SKM-1 (cell line): ENCODE measurements at regions not wholly inside any gene's neighbourhood (a gene's known extent, or its start where the extent isn't known, plus 50 kb on each side); places are given as distances from the start of the nearest gene placed in this dataset.

Experiments used
- DNase-seq: peaks from one replicate; lab custom pipeline; 2025; ENCODE audit not compliant: unreplicated experiment; lab: John Stamatoyannopoulos, UW

DNA sequence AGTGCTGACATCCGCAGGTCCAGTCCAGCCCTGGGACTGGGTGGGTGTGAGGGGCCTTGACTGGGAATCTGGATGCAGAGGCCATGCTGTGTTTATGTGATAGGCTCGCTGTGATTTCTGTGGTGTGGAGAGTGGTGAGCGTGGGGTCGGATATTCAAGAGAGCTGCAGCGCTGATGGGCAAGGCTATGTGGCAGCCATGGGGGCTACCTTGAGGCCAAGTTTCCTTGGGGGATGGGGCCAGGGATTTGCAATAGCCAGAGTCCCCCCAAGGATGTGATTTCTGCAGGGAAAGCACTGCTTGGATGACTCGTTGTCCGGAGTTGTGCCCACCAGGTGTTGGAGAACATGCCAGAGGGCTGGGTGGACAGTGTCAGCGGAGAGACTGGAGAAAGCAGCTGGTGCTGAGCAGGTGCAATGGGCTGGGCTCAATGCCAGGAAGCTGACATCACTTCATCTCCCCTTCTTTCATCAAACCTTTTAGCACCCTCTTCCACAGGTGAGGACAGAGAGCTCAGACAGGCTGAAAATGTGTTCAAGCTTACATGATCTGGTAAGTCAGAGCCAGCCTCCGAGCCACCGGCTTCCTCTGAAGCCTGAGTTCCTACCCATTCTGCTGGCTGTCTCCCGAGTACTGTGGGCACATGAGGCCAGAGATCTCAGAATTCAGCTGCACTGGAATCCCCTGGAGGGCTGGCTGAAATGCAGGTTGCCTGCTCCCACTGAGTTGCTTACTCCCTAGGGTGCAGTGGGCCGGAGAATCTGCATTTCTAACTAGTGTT lies 132.9 kb downstream of the RHOU start:
- no peak for DNase-seq

DNA sequence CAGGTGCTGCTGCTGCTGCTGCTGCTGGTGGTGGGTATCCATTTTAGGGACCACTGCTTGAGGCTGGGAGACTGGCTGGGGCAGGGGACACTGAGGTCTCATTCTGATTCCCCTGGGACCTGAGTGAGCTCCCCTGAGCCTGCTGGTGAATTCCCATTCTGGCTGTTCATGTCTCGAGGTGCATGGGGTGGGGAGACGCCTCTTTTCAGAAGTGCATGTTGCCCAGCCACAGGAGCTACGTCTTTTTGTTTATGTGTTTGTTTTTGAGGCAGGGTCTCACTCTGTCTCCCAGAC lies 133.4 kb downstream of the RHOU start:
- no peak for DNase-seq

DNA sequence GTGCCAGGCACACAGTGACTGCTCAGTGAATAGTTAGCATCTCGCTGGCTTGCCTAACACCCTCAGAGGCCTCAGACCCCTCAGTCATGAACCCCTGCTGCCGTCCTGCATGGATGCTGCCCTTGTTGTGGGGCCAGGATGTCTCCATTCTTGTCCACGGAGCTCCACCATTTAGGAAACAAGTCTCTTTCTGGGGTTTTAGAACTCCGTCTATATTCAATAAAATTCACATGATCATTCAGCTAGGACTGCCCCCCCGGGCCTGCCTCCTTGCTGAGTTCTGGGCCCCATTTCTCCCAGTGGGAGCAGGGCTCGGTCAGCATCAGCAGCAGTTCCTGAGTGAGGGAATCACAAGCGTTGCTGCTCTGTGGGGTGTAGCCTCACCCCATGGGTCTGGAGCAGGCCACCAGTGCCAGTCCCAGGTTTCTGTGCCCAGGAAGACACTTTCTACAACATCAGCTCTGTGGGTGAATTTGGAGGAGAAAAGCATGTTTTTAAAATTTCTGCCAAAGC lies 134.1 kb downstream of the RHOU start:
- no peak for DNase-seq

DNA sequence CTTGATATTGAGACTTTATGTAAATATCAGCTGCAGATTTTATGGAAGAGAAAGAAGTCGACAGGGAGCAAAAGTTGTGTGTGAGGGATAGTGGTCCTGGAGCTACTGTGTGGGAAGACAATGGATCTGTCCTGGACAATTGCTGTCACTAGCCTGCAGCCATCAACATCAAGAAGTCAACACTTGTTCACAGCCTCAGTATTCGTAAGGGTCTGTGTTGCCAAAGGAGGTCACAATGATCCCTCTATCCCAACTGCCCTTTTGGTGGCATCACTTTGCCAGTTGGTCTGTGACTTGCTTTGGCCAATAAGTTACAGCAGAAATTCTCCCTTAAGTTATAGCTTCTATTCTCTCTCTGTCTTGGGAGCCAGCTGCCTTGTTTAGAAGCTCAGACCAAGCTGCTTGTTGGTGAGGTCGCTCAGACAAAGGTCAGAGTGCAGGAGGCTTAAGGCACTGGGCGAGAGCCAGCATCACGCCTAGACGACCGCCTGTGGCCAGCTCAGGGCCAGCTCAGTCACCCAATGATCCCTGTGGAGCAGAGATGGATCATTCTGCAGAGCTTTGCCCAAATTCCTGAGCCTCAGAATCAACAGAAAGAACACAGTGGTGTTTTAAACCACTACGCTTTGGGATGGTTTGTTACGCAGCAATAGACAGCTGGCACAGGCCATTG lies 134.9 kb downstream of the RHOU start:
- no peak for DNase-seq

DNA sequence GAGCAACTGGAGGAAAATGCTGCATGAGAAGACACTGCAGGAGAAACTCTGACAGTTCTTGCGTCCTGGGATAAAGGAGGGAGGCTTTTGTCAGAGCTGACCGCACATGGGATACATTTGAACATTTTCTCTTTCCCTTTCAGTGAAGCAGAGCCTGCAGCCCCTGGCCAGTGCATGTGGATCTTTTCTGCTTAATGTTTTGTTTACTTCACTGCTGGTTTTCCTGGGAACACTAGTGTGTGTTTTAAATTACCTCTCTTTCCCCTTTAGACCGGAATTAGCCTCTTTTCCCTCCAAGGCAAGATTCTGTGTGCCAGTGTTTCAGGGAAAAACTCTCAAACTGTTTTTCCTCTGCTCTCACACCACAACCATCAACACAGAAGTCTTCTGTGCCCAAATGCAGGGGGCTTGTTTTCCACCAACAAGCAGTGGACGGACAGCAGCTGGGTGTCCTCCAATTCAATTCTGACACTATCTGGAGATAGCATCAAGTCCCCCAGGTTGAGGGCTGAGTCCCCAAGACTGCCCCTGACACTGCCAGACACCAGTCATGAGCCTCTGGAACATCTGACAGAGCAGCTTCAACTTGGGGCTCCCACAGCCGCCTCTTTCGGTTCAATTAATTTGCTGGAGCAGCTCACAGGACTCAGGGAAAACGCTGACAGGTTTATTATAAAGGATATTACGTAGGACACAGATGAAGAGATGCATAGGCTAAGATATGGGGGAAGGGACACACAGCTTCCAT lies 136.2 kb downstream of the RHOU start:
- no peak for DNase-seq

DNA sequence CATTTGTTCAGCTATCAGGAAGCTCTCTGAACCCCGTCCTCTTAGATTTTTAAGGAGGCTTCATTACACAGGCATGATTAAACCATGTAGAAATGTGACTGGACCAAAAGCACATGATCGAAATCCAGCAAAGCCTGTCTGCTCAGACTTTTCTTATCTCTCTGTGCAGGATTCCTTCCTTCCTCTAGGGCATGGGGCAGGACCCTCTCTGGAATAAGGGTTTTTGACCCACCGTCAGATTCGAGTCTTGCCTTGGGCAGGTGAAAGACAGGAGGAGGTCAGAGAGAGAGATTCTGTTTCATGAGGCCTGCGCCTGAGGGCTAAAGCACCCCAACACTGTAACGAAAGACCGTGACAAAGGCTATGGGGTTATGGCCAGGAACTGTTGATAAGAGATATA lies 136.8 kb downstream of the RHOU start:
- DNase-seq, result no peak

DNA sequence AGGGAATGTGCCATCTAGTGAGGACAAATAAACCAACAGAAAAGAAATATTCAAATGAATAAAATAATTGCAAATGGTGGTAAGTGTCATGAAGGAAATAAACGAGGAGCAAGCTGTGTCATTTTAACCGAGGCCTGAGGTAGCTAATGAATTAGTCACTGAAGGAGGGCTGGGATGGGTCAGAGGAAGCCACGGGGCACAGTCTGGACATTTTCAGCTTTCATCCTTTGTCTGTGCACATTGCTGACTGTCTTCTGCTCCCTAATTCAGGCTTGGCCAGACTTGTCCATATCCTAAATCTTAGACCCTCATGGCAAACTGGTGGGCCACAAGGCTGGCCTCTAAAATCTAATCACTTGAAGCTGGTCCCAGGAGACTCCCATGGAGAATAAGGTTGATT lies 138.4 kb downstream of the RHOU start:
- DNase-seq, result no peak

DNA sequence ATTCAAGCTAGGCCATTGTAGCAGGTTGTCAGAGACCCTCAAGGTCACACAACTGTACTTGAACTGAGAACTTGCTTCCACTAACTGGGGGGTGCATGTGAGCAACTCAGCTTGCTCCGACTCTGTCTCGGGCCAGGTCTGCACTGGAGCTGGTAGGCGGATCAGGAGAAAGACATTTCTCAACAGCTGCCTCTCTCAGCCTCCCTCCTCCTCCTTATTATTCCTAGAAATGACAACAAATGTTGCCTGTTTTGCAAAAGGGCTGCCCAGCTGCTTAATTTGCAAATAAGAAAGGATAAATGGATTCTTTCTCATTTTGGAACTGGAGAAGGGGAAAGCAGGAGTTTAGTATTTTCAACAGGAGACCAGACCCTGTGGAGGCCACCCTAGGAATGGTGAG lies 140.5 kb downstream of the RHOU start:
- no peak for DNase-seq

DNA sequence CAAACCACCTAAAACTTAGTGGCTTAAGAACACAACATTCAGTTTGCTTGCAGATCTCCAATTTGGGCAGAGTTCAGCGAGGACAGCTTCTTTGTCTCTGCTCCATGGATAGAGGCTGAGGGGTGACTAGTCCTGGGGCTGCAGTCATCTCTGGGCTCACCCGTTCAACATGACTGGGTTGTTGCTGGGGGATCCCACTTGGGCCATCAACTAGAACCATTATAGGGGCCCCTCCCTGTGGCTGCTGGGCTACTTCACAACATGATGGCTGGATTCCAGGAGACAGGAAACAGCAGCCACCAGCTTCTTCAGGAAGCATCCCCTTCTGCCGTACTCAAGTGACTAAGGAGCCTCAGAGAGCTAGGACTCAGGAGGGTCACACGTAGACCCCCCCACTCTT lies 140.9 kb downstream of the RHOU start:
- no peak for DNase-seq

DNA sequence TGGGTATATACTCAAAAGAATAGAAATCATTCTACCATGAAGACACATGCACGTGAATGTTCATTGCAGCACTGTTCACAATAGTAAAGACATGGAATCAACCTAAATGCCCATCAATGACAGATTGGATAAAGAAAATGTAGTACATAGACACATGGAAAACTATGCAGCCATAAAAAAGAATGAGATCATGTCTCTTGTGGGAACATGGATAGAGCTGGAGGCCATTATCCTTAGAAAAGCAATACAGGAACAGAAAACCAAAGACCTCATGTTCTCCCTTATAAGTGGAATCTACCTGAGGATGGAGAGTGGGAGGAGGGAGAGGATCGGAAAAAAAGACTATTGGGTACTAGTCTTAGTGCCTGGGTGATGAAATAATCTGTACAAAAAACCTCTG lies 143.9 kb downstream of the RHOU start:
- no peak for DNase-seq

DNA sequence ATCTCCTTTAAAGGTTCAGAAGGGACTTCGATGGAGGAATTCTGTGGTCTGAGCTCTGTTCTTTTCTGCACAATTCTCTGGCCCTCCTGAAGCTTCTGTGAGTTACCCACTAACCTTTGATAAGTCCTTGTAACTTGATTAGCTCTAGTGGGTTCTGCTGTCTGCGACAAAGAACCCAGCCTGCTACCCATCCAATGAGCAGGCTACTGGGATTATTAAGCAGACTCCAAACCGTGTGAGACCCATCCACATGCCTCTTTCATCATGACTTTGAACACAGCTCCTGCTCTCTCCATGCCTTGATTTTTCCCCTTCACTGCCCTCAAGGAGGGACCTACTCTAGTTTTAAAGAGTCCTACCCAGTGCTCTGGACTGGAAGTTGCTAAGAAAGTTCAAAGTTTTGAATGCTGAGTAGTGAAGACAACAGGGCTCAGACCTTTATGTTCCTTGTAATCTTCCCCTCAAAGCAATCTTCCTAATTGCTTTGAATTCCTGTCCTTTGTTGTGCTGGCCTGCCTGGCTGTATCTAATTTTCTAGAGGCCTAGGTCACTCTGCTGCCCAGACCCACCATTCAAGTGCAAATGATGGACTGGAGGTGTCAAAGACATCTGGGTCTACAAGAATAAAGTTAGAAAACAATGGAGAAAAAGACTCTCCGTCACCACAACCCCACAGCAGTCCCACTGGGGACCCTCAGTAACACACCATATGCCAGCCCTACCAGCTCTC lies 146.9 kb downstream of the RHOU start:
- no peak for DNase-seq

DNA sequence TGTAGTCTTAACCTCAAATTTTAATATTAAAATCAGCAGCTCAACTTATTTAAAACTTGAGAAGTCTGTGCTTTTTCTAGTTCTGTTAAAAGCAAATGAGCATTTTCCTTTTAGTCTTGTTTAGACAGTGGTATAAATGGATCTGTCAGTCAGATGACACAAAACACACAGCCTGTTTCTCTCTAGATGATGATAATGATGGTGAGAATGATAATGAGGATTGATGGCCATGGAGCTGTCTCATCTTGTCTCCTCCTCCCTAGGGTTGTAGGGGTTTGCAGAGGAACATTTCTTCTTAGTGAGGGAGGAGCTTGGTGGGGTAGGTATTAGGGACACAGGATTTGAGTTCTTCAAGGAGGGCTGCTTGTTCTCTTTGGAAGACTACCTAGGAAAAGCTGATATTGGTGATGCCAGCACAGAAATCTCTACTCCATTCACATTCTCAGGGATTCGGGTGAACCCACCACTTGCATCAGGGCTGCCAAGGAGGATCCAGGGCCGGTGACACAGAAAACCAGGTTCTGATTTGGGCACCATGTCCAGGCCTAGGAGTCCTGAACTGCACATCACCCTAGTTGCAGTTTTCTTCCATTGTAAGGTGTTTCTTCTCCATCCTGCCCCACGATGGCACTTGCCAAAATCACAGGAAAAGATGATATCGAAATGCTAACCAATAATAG lies 147.6 kb downstream of the RHOU start:
- no peak for DNase-seq

DNA sequence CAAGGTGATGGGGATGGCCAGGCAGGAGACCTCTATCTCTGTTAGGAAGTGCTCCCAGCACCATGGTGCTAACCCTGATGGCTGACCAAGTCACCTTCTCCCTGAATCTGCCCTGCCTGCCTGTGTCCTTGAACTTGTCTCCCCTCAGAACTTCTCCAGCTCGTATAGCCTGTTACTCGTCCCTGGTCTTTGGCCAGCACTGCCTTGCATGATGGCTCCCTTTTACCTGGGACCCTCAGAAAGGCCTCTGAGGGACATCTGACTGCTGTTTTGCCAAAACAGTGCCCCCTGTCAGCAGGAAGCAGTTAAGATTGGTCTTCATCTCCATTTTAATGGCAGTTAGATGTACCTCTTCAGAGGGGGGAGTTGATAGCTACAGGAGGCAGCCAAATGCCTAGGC lies 148.3 kb downstream of the RHOU start:
- no peak for DNase-seq

DNA sequence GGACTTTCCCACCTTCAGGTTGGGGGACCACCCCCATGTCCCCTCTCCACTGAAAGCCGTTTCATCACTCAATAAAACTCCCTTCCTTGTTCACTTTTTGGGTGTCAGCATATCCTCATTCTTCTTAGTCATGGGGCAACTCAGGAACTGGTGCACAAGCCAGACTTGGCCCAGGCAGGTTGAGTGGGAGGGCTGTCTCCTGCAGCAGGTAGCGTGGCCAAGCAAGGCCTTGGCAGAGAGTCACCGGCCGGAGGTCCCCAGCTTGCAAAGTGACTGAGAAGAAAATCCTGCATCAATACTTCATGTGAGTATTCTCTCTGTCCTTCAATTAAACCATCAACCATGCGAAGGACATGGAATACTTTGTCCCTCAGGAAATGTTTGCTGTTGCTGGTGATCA lies 148.9 kb downstream of the RHOU start:
- DNase-seq, result no peak

DNA sequence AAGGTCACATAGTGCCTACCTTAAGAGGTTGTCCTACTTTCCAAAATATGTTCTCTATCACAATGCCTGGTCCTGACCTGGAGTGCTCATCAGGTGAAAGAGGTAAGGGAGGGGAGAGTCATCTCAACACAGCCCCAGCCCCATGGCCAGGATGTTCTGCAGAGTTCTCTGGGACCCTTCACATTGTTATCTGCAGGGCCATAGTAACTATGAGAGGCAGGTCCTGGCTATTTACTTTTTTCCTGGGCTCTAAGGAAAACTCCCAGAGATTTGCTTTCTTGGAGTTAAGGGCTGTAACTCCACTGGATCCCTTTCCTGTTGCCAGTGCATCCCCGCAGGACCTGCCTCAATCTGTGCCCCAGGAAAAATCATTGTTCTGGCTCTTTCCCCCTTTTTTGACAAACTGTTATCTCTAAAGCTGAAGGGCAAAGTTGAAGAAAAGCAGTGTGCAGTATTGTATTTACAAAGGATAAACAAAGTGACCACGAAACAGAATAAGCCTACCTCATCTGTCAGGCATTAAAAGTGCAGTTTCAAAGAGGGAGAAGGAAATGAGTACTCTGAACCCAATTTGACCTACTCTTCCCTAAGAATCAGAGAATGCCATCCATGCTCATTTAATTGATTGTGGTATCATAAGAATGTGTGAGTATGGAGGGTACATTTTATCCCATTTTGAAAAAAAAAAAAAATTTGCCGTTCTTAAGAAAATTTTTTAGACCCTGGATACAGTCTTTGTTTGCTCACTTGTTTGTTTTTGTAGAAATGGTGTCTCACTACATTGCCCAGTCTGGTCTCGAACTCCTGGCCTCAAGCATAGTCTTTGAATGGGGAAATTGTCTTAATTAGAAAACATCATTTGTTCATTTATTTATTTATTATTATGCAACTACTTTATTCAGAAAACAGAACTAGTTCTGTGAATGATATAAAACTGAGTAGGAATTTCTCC lies 149.6 kb downstream of the RHOU start:
- DNase-seq, result no peak

DNA sequence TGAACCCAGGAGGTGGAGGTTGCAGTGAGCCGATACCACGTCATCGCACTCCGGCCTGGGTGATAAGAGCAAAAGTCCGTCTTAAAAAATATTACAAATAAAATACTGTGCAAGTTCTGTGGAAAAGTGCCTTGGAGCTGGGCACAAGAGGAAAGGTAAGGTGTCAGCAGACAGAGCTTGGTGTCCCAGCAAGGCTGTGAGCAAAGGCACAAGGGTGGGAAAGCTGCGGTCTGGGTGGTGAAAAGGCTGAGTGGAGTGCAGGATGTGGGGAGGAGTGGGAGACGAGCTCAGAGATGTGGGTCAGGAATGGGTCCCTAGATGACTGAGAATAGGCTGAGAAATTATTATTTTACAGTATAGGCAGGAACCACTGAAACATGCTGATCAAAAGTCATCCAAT lies 150.6 kb downstream of the RHOU start:
- no peak for DNase-seq

DNA sequence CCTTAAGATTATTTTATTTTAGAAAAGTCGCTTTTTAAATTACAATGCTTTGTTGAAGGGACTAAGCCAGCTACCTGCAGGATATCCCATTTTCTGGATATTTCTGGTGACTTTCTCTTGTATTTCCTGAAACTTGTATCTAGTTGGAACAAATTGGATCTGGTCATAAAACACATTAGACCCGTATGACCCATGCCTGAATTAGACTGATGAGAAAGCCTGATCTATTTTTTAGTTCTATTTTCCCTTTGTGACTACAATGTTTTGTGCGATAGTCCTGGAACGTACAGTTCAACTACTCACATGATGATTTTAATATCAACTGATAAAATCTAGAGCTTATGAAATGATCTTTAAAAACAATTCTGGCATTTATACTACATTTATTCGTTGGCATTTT lies 151.8 kb downstream of the RHOU start:
- no peak for DNase-seq

DNA sequence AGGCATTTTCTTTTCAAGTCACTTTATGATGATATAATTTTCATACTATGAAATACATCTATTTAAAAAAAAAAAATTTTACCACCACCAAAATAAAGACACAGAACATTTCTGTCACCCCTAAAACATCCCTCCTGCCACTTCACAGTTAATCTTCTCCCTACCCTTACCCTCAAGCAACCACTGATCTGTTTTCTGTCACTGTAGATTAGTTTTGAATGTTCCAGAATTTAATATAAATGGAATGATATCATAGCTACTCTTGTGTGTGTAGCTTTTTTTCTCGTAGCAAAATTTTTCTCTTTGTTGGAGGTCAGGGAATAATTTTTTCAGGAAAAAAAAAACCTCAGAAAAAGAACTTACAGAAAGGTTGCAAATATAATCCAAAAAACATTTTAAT lies 152.7 kb downstream of the RHOU start:
- DNase-seq, result no peak

DNA sequence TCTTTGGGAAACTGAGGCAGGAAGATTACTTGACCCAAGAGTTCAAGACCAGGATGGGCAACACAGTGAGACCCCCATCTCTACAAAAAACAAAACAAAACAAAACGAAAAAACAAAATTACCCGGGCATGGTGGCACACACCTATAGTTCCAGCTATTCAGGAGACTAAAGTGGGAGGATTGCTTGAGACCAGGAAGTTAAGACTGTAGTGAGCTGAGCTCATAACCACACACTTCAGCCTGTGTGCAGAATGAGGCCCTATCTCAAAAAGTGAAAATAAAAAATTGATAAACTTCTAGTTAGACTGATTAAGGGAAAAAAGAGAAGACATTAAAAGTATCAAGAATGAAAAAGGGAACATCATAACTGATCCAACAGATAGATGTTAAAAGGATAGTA lies 154.0 kb downstream of the RHOU start:
- no peak for DNase-seq
